HG02571 (cell line): ENCODE measurements at regions not wholly inside any gene's neighbourhood (a gene's known extent, or its start where the extent isn't known, plus 50 kb on each side); places are given as distances from the start of the nearest gene placed in this dataset.

ENCODE experiments used
- ATAC-seq: cut with Tn5 transposase; IDR thresholded peaks from one replicate; pipeline ENCODE4 v1.9.1; 2021; ENCODE audit warnings: mild to moderate bottlenecking, moderate library complexity; ENCODE audit not compliant: unreplicated experiment

DNA sequence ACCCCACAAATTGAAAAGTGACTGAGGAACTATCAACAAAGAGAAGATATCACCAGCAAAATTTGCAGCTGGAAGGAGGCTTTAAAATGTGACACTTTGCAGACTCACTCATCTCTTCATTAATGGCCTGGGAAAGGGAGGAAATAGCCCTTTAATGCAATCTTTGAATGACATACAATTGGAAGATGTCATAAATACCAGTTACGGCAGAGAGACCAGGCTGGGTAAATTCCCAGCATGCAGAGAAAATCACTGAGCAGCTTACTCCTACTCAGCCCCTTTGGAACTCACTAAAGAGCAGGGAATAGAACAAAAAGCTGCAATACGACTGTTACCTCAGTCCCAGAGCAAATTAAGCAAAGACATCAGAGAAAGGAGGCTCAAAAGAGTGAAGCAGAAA lies 238.9 kb downstream of the HS3ST1 start:
- no peak for ATAC-seq

- no peak for ATAC-seq
These were observed 245.3 kb downstream of the HS3ST1 start for GRCh38 chr4:11183356-11183740.

- ATAC-seq = no peak
These were observed 245.9 kb downstream of the HS3ST1 start for GRCh38 chr4:11182586-11183355.

DNA sequence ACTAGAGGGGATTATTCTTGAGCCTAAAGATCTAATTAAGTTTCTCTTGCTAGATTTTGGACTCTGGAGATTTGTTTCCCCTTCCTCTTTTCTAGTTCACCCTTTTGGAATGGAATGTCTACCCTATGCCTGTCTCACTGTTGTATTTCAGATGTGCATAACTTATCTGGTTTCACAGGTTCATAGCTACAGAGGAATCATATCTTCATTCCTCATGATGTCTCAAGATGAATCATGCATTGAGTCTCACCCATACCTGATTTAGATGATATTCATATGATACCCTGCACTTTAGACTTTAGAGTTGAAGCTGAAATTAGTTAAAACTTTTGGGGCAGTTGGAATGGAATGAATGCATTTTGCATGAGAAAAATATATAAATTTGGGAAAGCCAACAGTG lies 246.7 kb downstream of the HS3ST1 start:
- no peak for ATAC-seq

DNA sequence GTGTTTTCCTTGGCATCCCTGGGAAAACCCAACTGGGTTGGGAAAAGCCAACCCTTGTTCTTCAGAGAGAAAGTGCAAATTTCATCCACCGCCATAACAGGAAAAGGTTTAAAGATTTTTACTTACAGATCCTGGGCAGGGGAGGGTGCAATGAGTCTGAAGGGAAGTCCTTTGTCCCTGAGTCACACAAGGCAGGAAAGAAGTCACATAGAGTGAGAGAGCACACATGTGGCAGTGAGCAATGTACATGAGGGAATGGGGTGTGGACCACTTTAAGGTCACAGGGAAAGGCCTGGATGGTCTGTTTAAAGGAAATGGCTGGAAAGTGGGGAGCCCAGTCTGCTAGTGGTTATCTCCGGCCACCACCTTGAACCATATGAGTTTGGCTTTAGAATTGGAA lies 248.9 kb downstream of the HS3ST1 start:
- no peak for ATAC-seq

GRCh38 chr4:11178433-11178832 lies 250.3 kb downstream of the HS3ST1 start:
- ATAC-seq = no peak

DNA sequence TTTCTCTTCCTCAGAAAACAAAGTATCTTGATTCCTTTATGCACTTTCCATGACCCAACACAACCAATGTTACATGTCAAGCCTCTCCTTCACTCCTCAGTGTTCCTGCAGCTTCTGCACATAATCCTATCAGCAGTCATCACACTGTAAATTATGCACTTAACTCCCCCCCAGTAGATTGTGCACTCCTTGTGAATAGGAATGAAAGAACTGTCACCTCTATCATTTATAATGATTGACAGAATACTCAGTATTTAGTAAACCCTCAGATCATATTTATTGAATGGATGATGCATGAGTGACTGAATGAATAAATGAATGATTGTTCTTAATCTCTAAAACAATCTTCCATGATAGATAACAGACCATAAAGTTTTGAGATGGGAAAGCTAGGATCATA lies 253.3 kb downstream of the HS3ST1 start:
- no peak for ATAC-seq

GRCh38 chr4:11166606-11167005 lies 262.1 kb downstream of the HS3ST1 start:
- no peak for ATAC-seq

DNA sequence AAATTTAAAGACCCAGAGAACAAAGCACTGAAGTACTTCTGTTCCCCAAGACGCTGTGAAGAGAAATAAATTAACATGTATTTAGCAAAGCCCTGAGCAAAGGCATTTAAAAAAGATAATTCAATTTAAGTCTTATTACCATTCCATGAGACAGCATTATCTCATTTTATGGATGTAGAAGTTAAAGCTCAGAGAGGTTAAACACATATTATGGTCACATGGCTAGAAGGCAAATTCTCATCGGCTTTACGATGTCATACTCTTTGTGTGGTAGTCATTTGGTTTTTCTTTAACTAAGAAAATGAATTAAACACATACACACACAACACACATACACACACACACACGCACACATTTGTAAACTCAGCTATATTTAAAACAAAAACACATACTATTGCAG lies 262.7 kb downstream of the HS3ST1 start:
- ATAC-seq = no peak

- no peak for ATAC-seq
These were observed 263.6 kb downstream of the HS3ST1 start for GRCh38 chr4:11165052-11165451.

DNA sequence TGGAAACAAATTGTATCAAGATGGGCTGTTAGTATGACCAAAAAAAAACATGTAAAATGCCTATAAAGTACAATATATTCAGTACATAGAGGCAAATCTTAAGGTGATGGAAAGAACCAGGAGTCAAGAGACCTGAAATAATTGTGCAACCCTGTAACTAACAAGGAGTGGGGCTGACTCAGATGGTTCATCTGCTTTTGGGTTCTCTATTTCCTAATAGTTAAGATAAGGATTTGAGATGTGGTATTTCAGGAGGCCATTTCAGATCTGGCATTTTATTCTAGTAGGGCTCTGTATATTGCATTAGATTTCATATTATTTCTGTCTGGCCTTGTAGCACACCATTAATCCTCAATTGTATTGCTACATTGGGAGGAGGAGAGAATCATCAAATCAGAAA lies 268.4 kb downstream of the HS3ST1 start:
- ATAC-seq = no peak

- ATAC-seq = no peak
These were observed 269.7 kb downstream of the HS3ST1 start for GRCh38 chr4:11158971-11159370.

DNA sequence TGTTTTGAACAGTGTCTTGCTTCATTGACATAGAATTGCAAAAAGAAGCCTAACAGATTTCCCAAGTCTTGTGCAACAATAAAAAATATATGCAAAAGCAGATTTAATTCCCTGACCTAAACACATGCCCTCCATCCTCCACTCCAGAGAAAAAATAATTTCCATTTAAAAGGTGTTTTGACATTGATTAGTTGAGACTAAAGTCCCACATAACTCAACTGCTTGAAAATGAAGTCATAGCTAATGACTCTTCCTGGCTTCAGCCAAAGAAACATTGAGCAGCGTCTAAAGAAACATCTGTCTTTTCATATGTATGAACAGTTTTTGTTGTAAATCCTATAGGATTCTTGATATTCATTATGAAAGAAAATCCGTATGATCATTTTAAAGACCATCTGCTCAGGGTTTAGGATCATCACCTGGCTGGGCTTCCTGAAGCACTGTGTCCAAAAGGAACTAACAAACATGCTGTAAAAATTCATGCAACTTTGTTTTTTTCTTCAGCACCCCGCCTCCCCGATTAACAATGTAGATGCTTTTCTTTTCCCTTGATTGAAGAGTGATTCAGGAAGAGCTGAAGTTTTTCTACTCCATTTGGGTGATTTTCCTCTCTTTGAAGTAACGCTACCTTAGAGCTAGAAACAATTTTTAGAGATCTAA lies 273.4 kb downstream of the HS3ST1 start:
- ATAC-seq = no peak

DNA sequence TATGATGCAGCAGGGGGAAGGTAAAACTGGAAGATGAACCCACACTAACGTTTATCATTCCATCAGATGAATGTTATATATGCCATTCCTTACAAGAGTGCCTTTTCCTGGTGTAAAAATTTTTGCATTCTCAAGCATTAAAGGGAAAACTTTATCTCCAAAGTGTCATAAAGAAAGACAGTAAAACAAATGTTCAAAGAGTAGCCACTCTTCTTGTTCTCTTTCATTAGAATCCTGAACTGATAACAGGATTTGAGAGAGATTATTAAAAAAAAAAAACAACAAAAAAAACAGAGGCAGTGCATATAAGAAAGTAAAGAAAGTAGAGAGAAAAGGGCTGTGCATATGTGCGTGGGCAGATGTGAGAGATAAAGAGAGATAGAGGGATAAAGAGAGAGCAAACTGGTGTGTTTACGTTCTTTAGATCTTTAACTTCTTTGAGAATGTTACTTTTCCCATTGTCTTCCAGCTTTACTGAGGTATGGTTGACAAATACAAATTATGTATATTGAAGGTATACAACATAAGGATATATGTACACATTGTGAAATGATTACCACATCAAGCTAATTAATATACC lies 275.4 kb downstream of the HS3ST1 start:
- no peak for ATAC-seq

GRCh38 chr4:11152684-11153083 lies 276.0 kb downstream of the HS3ST1 start:
- no peak for ATAC-seq

DNA sequence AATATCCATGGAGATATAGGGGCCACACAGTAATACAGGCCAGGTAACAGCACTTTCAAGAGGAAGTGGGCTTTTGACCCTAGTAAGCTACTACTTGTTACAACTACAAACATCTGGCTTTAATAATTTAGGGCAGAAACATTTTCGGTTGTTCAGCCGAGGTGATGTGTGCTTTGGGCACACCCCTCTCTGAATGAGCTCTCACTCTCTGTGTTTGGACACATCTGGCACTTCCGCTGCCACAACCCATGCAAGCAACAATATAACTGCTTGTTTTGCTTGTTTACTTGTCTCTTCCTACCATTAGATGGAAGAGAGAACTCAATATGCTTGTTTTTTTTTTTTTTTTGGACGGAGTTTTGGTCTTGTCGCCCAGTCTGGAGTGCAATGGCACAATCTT lies 277.2 kb downstream of the HS3ST1 start:
- no peak for ATAC-seq

GRCh38 chr4:11149612-11150259 lies 279.0 kb downstream of the HS3ST1 start:
- no peak for ATAC-seq

DNA sequence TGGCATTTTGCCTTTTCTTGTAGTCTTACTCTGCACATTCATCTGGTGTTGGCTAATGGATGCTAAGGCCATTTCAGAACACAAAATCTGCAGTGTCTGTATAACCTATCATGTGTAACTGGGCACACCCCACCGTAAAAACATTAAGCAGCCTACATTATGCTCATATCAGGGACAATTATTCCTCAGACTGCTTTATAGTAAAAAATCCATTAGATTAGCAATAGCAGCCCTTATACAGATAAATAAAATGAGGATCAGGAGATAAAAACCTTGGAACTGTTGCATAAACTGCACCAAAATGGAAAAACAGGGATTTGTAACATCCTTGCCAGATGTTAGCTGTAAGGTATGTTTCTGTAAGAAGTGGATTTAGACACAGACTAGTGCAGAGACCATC lies 288.8 kb downstream of the HS3ST1 start:
- no peak for ATAC-seq

DNA sequence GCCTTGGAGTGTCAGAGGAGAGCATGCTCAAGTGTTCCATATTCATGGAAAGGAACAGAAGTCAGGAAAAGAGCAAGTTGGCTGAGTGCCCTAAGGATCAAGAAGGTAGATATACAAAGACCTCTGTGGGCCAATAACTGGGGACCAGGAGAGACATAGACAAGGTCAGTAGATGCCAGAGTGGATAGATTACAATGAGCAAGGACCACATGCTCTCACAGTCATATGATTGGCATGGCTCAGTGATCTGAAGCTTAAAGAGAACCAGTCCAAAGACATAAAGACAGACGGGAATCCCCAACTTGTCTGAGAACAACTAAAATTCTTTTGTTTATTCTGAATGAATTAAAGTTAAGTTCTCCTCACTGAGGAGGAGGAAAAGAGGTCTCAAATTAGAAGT lies 289.7 kb downstream of the HS3ST1 start:
- ATAC-seq = no peak

GRCh38 chr4:11134705-11135104 lies 294.0 kb downstream of the HS3ST1 start:
- ATAC-seq = no peak

- ATAC-seq = no peak
These were observed 294.8 kb downstream of the HS3ST1 start for GRCh38 chr4:11133868-11134267.

GRCh38 chr4:11132478-11132877 lies 296.2 kb downstream of the HS3ST1 start:
- no peak for ATAC-seq
